GM19468 (cell line): ENCODE measurements at regions not wholly inside any gene's neighbourhood (a gene's known extent, or its start where the extent isn't known, plus 50 kb on each side); places are given as distances from the start of the nearest gene placed in this dataset.

Experiments used
- ATAC-seq: cut with Tn5 transposase; IDR thresholded peaks from one replicate; pipeline ENCODE4 v1.9.1; 2021; ENCODE audit warnings: mild to moderate bottlenecking, moderate library complexity, moderate number of reproducible peaks; ENCODE audit not compliant: unreplicated experiment; ENCODE audit errors: extremely low read depth

DNA sequence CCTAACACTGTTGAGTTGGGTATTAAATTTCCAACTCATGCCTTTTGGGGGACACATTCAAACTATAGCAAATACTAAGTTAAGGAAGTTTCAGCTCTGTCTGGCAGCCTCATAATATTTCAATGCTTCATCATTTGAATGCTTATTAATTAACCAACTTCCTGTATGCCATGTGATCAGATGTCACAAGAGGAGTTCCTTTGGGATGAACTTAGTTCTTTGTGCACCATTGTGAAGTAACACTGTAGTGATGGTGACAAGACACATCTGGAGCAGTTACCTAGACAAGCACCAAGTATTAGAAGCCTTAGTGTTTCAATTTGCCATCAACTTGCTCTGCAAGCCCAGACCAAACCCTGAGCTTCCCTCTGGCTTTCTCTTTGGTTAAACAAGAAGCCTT, 90.7 kb upstream of the IL12B start:
- no peak for ATAC-seq

DNA sequence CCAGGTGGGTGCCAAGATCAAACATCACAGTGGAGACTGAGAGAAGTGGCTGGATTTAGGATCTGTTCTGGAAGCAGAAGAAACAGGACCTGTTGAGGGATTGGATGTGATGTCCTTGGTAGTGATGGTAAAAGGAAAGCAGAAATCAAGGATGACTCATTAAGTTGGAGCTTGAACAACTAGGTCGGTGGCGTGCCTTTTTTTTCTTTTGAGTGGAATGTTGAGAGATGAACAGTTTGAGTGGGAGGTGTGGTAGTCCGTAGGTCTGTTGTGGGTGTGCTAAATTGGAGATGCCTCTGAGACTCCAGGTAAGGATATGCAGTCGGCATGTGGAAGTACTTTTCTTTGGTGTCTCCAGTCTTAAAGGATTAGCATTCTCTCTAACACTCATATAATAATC, 92.1 kb upstream of the IL12B start:
- no peak for ATAC-seq

GRCh38 chr5:159422910-159423309, 92.6 kb upstream of the IL12B start:
- ATAC-seq = no peak

GRCh38 chr5:159424123-159424522, 93.8 kb upstream of the IL12B start:
- no peak for ATAC-seq

- no peak for ATAC-seq
Measured at GRCh38 chr5:159426694-159427093, 96.4 kb upstream of the IL12B start.

DNA sequence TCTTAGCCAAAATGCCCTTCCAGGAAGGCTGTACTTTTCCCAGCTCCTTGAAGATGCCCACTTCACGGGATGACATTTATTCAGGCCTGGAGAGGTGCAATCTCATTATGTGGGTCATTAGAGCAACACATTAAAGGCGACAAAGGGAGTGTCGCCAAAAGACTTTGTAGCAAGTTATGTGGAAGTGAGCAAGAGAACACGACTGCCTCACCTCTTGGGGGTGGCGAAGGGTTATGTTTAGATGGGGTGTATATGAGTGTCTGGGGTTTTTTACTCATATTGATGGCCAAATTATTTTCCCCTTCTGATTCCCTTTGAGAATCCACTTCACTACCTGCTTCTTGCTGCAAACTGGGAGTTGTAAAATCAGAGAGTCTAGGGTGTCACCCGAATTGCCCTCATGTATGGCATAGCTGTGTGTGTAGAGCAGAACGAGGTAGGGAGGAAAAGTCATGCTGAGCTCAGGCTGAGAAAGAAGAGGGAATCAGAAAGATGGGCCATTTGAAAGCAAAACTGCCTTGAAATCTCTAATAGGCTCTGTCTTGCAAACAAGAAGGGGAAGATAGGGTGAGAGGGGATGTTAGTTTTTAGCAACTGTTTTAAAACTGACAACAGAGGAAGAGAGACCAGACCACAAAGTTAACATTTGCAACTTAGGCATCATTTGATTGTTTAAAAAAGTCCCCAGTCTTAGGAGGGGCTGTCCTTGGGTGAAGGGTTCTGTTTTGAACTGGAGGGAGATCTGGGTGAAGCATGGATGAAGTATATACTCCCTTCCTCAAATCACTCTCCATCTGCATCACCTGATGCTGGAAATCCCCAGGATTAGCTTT, 97.1 kb upstream of the IL12B start:
- peak; percentile 49 for ATAC-seq

DNA sequence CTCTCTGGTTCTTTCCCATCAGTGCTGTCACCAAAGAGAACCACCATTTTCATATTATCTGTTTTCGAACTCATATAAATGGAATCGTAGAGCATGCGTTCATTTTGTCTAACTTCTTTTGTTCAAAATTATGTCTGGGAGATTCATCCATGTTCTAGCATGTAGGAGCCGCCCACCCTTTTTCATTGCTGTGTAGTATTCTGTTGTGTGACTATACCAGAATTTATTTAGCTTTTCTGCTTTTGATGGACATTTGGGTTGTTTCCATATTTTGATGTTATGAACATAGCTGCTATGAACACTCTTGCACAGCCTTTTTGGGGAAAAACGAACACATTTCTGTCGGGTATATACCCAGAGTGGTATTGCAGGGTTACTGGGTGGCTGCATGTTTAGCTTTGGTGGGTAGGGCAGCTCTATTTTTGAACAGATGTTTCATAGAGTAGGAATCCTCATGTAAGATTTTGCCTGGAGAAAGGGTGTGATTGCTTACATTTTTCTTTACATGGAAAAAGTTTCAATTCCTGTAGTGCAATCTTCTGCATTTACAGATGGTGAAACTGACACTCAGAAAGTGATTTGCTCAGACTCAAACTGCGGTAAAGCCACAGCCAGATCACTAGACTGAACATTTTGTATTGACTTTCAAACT, 100.2 kb upstream of the IL12B start:
- no peak for ATAC-seq

GRCh38 chr5:159435855-159436254, 105.6 kb upstream of the IL12B start:
- no peak for ATAC-seq

GRCh38 chr5:159438092-159438491, 107.8 kb upstream of the IL12B start:
- ATAC-seq = no peak

DNA sequence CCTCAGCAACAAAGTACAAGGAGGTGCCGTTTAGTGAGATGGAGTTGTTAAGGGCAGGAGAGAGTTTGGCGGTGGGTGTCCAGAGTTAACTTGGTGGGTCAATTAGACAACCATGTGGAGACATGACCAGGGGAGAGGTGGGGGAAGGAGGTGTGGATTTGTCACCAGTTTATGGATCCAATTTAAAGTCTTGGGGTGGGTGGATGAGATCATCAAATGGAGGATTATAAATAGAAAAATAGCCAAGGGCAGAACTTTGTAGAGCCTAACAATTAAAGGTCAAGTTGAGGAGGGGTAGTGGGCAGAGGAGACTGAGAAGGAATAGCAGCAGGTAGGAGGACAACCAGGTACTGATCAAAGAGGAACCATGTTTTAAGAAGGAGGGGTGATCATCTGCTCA, 108.7 kb upstream of the IL12B start:
- ATAC-seq = no peak

DNA sequence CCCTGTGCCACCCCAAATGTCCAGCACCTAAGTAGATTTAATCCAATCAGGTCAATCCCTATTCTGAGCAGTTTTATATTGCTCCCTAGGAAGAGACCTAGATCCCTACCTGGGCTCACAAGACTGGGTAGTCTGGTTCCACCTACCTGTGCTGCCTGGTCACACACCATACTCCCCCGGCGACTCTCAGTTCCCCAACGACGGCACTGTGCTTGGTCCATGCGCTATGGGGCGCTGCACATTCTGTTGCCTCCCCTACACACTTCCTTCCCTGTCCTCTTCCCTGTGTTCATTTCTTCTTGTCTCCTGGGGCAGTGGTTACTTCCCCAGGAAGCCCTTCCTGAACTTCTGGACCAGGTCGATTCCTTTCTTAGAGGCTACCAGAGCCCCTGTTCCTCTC, 109.9 kb upstream of the IL12B start:
- ATAC-seq = no peak

DNA sequence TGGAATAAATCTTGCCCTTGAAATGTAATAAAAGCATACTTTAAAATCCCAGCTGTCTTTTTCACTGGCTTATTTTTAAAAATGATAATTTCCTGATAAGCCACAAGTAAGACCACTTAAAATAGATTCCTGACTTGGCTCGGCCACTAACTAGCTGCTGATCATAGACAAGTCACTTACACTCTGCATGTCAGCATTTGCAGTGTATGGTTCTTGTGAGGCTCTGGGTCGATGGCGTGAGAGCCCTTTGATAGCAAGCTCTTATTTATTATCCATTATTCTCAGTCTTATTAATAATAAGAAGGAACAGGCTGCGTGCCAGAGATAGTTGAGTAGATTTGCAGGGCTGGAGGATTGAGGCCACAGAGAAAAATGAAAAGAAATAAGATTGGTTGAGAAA, 110.7 kb upstream of the IL12B start:
- ATAC-seq = no peak

GRCh38 chr5:159441441-159441840, 111.2 kb upstream of the IL12B start:
- ATAC-seq = no peak

- no peak for ATAC-seq
Measured at GRCh38 chr5:159442206-159442850, 112.0 kb upstream of the IL12B start.

DNA sequence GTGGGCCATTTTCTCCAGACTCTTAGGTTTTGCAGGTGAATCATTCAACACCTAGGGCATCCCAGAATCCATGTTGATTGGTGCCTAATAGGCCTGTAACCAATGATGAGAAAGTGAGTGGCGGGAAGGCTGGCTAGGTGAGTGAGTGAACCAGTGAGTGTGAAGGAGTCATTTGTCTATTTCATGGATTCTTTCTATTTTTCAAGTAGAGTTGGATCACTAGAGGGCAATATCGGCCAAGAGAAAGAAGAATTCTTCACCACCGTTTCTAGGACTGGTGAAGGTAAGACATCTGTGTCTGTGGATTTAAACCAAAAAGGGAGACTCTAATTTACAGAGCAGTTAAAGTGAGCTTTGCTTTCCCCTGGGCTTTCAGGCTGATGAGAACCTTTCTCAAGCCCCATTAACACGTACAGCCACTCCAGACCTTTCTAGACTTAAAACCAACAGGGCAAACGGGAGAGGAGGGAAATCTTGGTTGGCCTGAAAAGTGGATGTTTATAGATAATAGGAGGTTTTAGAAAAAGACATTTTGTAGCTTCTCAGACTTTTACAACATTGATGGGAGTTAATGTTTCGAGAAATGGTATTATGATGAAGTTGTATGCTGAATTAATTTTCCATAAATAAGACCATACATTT, 114.3 kb upstream of the IL12B start:
- ATAC-seq = no peak

DNA sequence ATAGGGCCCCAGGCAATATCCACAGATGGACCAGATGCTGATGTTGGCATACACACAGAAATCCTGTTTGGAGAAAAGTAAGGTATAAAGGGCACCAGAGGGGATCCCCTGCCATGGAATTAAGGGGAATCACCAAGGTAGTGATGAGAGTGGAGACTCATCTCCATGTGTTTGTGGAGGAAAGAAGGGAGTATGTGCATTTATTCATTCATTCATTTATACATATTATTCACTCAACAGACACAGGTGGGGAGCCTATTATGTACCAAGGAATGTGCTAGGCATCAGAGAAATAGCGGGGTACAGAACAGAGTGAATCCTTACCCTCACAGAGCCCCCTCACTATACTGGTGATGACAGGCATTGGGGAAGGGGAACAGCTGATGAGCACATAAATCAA, 116.8 kb upstream of the IL12B start:
- no peak for ATAC-seq

GRCh38 chr5:159448841-159449407, 118.6 kb upstream of the IL12B start:
- ATAC-seq = no peak

GRCh38 chr5:159449925-159450324, 119.6 kb upstream of the IL12B start:
- no peak for ATAC-seq

DNA sequence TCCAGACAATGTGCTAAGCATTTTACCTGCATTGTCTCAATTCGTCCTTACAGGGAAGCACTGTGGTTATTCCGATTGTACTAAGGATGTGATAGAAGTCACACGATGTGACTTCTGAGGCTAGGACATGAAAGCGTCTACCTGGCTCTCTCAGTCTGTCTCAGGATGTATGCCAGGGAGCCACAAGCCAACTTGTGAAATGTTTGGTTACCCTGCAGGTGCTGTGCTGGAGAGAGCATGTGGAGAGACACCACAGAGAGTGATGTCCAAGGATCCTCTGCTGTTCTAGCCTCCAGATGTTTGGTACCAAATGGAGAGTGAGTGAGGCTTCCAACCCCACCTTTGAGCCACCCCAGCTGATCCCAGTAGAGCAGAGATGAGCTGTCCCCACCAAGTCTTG, 120.1 kb upstream of the IL12B start:
- no peak for ATAC-seq

GRCh38 chr5:159451197-159452052, 121.1 kb upstream of the IL12B start:
- ATAC-seq = no peak
